Tibial nerve (tissue), 4 donors: ENCODE measurements at regions not wholly inside any gene's neighbourhood (a gene's known extent, or its start where the extent isn't known, plus 50 kb on each side); places are given as distances from the start of the nearest gene placed in this dataset.
A peak's percentile ranks its signal among the peaks of the same experiment; 100 is the strongest.

Experiments
- DNase-seq, 2 donors: peaks; one replicate each; pipeline ENCODE4 v3.0.0-alpha.2; 2019; ENCODE audit warnings: low spot score in 2 of 2
- H3K27ac ChIP-seq, 4 donors: fragments of 200-600 bp; sonication (generic) in 3 of 4; one replicate each; pipeline ENCODE4 v1.5.1; 2017 to 2019; ENCODE audit warnings: mild to moderate bottlenecking in 1 of 4
- H3K27me3 ChIP-seq, 2 donors: fragments of 200-600 bp; sonication (generic) in 1 of 2; one replicate each; pipeline versions ENCODE4 v1.5.1 to v1.6.0; 2017 to 2019
- H3K36me3 ChIP-seq, 3 donors: fragments of 200-600 bp; sonication (generic); one replicate each; pipeline ENCODE4 v1.5.1; 2018 to 2019
- H3K4me1 ChIP-seq, 4 donors: fragments of 200-600 bp; sonication (generic) in 3 of 4; one replicate each; pipeline ENCODE4 v1.5.1; 2017 to 2019
- H3K4me3 ChIP-seq, 4 donors: fragments of 200-600 bp; sonication (generic) in 3 of 4; one replicate each; pipeline ENCODE4 v1.5.1; 2017 to 2019; ENCODE audit warnings: mild to moderate bottlenecking in 1 of 4, moderate library complexity in 1 of 4
- H3K9me3 ChIP-seq, 4 donors: fragments of 200-600 bp; sonication (generic) in 3 of 4; one replicate each; pipeline ENCODE4 v1.5.1; 2017 to 2019
- CTCF ChIP-seq, 5 experiments: fragments of 200-600 bp in 3 of 5; fragments of 450-650 bp in 2 of 5; sonication (generic) in 3 of 5; IDR thresholded peaks; one replicate each; pipeline ENCODE4 v1.5.1; 2016 to 2019; ENCODE audit warnings: antibody characterized with exemption in 5 of 5, mild to moderate bottlenecking in 3 of 5, moderate library complexity in 2 of 5
- EP300 ChIP-seq, 2 donors: sonication (generic); formaldehyde crosslinking; IDR thresholded peaks; one replicate each; pipeline ENCODE4 v1.6.1; 2017; ENCODE audit warnings: antibody characterized with exemption in 2 of 2, mild to moderate bottlenecking in 1 of 2
- POLR2A ChIP-seq, 2 donors: fragments of 450-650 bp; IDR thresholded peaks; one replicate each; pipeline ENCODE4 v1.6.1; 2017; ENCODE audit warnings: antibody characterized with exemption in 2 of 2, mild to moderate bottlenecking in 2 of 2, moderate library complexity in 2 of 2
- WGBS, 2 donors: methylation state at CpG; one replicate each; pipeline ENCODE4 v1.1.5; 2018; 5-methylcytosine and 5-hydroxymethylcytosine counted together

- H3K27ac ChIP-seq = peak overlapping the region in 2 of 4 donors; percentile 58 to 78
- whole genome bisulfite sequencing, 2 donors = 78 to 80% methylated on average over 3 of the region's 3 CpGs
Measured at GRCh38 chr5:33363537-33363936, 77.2 kb upstream of the TARS1 start.

GRCh38 chr5:33364406-33364805, 76.4 kb upstream of the TARS1 start:
- Histone ChIP-seq H3K36me3 (no peaks in the 10 kb centered on the region), H3K9me3 (peaks cover 0 to 6% (median 0%) of the 10 kb centered on the region in 4 donors), H3K27ac (peak overlapping the region in 2 of 4 donors; percentile 58 to 78), H3K27me3 (no peaks in the 10 kb centered on the region), H3K4me3 (no peak overlapping the region), H3K4me1 (peaks cover 0 to 25% (median 9%) of the 10 kb centered on the region in 4 donors)
- 45 to 51% methylated on average over 2 of the region's 2 CpGs for WGBS, 2 donors
- DNase-seq = no peak
- no peak for TF ChIP-seq POLR2A (IDR thresholded peaks at IDR 0.05)
- TF ChIP-seq CTCF (IDR thresholded peaks at IDR 0.05) = no peak
- no peak for TF ChIP-seq EP300 (IDR thresholded peaks at IDR 0.05)

More at GRCh38 chr5:33363537-33363936, 77.2 kb upstream of the TARS1 start:
- Histone ChIP-seq H3K9me3 (peaks cover 0 to 6% (median 0%) of the 10 kb centered on the region in 4 donors), H3K4me3 (no peak overlapping the region), H3K27me3 (no peaks in the 10 kb centered on the region), H3K4me1 (peaks cover 0 to 25% (median 9%) of the 10 kb centered on the region in 4 donors), H3K36me3 (no peaks in the 10 kb centered on the region)
- no peak for TF ChIP-seq EP300 (IDR thresholded peaks at IDR 0.05)
- TF ChIP-seq CTCF (IDR thresholded peaks at IDR 0.05) = no peak
- no peak for TF ChIP-seq POLR2A (IDR thresholded peaks at IDR 0.05)
- no peak for DNase-seq

GRCh38 chr5:33367416-33367815, 73.3 kb upstream of the TARS1 start:
- peaks cover 0 to 36% (median 11%) of the 10 kb centered on the region in 4 donors for H3K4me1 ChIP-seq
- WGBS, 2 donors = 82 to 85% methylated on average over 3 of the region's 3 CpGs
- H3K4me3 ChIP-seq = no peak overlapping the region
- no peak for DNase-seq
- H3K27me3 ChIP-seq = no peaks in the 10 kb centered on the region
- no peak for TF ChIP-seq CTCF (IDR thresholded peaks at IDR 0.05)
- TF ChIP-seq POLR2A (IDR thresholded peaks at IDR 0.05) = no peak
- no peak for TF ChIP-seq EP300 (IDR thresholded peaks at IDR 0.05)
- H3K9me3 ChIP-seq = no peaks in the 10 kb centered on the region
- no peak overlapping the region for H3K27ac ChIP-seq
- no peaks in the 10 kb centered on the region for H3K36me3 ChIP-seq

GRCh38 chr5:33369485-33370465, 71.0 kb upstream of the TARS1 start:
- peak overlapping the region in 2 of 4 donors; percentile 69 to 70 for H3K27ac ChIP-seq
- no peaks in the 10 kb centered on the region for H3K36me3 ChIP-seq
- H3K9me3 ChIP-seq = no peaks in the 10 kb centered on the region
- peaks cover 0 to 13% (median 3%) of the 10 kb centered on the region in 4 donors for H3K4me1 ChIP-seq
- H3K4me3 ChIP-seq = no peak overlapping the region
- H3K27me3 ChIP-seq = no peaks in the 10 kb centered on the region
- WGBS, 2 donors = 16 to 26% methylated on average over 5 of the region's 5 CpGs
- TF ChIP-seq POLR2A (IDR thresholded peaks at IDR 0.05) = no peak
- TF ChIP-seq EP300 (IDR thresholded peaks at IDR 0.05) = peak in 1 of 2 donors; percentile 47
- TF ChIP-seq CTCF (IDR thresholded peaks at IDR 0.05) = no peak
- DNase-seq = no peak

GRCh38 chr5:33370466-33370859, 70.3 kb upstream of the TARS1 start:
- peaks cover 0 to 13% (median 3%) of the 10 kb centered on the region in 4 donors for H3K4me1 ChIP-seq
- H3K27me3 ChIP-seq = no peaks in the 10 kb centered on the region
- H3K36me3 ChIP-seq = no peaks in the 10 kb centered on the region
- no peaks in the 10 kb centered on the region for H3K9me3 ChIP-seq
- WGBS, 2 donors = 64 to 66% methylated on average over 2 of the region's 2 CpGs
- no peak for DNase-seq
- peak overlapping the region in 2 of 4 donors; percentile 69 to 70 for H3K27ac ChIP-seq
- H3K4me3 ChIP-seq = no peak overlapping the region
- no peak for TF ChIP-seq EP300 (IDR thresholded peaks at IDR 0.05)
- TF ChIP-seq CTCF (IDR thresholded peaks at IDR 0.05) = no peak
